ENCODE measurements at regions not wholly inside any gene's neighbourhood (a gene's known extent, or its start where the extent isn't known, plus 50 kb on each side); places are given as distances from the start of the nearest gene placed in this dataset.

GRCh38 chr1:20426923-20427322 is 59.1 kb downstream of the CAMK2N1 start (continued):
- TF ChIP-seq REST (IDR thresholded peaks at IDR 0.05; ENCODE audit: unreplicated experiment) (no peak), ETS1 (IDR thresholded peaks at IDR 0.05) (no peak)

- Mint-ChIP-seq H3K27me3 (ENCODE audit: insufficient read depth, low read depth, poor library complexity) (peaks cover 11% of the 10 kb centered on the region), H3K4me3 (no peak overlapping the region), H3K36me3 (ENCODE audit: low read depth) (no peaks in the 10 kb centered on the region; the same call in 2 of the 3 replicates), H3K27ac (no peak overlapping the region), H3K4me1 (peaks cover 4% of the 10 kb centered on the region; the same call in 2 of the 3 replicates), H3K9me3 (peaks cover 23% of the 10 kb centered on the region)
- H3K9me2 ChIP-seq (ENCODE audit: insufficient read depth), result no peaks in the 10 kb centered on the region
- no peaks in the 10 kb centered on the region for H4K20me1 ChIP-seq (replicated peaks; ENCODE audit: insufficient read depth)
- no peaks in the 10 kb centered on the region for H3F3A ChIP-seq (replicated peaks; ENCODE audit: low read depth)
- no peaks in the 10 kb centered on the region for H3K36me3 ChIP-seq (ENCODE audit: insufficient read depth)
- no peaks in the 10 kb centered on the region for H3K79me2 ChIP-seq (replicated peaks; ENCODE audit: insufficient read depth)
- DNase-seq (ENCODE audit: low spot score) (no peak), ATAC-seq (no peak)
- no peak overlapping the region for H3K4me3 ChIP-seq
- peaks cover 10% of the 10 kb centered on the region for H3K27me3 ChIP-seq (ENCODE audit: insufficient read depth)
- no peaks in the 10 kb centered on the region for H3K4me1 ChIP-seq (ENCODE audit: insufficient read depth)
- TF ChIP-seq EZH2 (IDR thresholded peaks at IDR 0.05; ENCODE audit: low read depth, unreplicated experiment), result no peak
- TF ChIP-seq, protein P1, sequence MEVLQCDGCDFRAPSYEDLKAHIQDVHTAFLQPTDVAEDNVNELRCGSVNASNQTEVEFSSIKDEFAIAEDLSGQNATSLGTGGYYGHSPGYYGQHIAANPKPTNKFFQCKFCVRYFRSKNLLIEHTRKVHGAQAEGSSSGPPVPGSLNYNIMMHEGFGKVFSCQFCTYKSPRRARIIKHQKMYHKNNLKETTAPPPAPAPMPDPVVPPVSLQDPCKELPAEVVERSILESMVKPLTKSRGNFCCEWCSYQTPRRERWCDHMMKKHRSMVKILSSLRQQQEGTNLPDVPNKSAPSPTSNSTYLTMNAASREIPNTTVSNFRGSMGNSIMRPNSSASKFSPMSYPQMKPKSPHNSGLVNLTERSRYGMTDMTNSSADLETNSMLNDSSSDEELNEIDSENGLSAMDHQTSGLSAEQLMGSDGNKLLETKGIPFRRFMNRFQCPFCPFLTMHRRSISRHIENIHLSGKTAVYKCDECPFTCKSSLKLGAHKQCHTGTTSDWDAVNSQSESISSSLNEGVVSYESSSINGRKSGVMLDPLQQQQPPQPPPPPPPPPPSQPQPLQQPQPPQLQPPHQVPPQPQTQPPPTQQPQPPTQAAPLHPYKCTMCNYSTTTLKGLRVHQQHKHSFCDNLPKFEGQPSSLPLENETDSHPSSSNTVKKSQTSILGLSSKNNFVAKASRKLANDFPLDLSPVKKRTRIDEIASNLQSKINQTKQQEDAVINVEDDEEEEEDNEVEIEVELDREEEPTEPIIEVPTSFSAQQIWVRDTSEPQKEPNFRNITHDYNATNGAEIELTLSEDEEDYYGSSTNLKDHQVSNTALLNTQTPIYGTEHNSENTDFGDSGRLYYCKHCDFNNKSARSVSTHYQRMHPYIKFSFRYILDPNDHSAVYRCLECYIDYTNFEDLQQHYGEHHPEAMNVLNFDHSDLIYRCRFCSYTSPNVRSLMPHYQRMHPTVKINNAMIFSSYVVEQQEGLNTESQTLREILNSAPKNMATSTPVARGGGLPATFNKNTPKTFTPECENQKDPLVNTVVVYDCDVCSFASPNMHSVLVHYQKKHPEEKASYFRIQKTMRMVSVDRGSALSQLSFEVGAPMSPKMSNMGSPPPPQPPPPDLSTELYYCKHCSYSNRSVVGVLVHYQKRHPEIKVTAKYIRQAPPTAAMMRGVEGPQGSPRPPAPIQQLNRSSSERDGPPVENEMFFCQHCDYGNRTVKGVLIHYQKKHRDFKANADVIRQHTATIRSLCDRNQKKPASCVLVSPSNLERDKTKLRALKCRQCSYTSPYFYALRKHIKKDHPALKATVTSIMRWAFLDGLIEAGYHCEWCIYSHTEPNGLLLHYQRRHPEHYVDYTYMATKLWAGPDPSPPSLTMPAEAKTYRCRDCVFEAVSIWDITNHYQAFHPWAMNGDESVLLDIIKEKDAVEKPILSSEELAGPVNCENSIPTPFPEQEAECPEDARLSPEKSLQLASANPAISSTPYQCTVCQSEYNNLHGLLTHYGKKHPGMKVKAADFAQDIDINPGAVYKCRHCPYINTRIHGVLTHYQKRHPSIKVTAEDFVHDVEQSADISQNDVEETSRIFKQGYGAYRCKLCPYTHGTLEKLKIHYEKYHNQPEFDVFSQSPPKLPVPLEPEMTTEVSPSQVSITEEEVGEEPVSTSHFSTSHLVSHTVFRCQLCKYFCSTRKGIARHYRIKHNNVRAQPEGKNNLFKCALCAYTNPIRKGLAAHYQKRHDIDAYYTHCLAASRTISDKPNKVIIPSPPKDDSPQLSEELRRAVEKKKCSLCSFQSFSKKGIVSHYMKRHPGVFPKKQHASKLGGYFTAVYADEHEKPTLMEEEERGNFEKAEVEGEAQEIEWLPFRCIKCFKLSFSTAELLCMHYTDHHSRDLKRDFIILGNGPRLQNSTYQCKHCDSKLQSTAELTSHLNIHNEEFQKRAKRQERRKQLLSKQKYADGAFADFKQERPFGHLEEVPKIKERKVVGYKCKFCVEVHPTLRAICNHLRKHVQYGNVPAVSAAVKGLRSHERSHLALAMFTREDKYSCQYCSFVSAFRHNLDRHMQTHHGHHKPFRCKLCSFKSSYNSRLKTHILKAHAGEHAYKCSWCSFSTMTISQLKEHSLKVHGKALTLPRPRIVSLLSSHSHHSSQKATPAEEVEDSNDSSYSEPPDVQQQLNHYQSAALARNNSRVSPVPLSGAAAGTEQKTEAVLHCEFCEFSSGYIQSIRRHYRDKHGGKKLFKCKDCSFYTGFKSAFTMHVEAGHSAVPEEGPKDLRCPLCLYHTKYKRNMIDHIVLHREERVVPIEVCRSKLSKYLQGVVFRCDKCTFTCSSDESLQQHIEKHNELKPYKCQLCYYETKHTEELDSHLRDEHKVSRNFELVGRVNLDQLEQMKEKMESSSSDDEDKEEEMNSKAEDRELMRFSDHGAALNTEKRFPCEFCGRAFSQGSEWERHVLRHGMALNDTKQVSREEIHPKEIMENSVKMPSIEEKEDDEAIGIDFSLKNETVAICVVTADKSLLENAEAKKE (CRISPR knock-in tag; IDR thresholded peaks at IDR 0.05), result no peak
- no peak for TF ChIP-seq CTCF (conservative IDR thresholded peaks at IDR 0.05; ENCODE audit: low read depth in 2 of 2)
- no peak for TF ChIP-seq REST (IDR thresholded peaks at IDR 0.05; ENCODE audit: unreplicated experiment)
- no peak for TF ChIP-seq ZNF331 (CRISPR knock-in tag; IDR thresholded peaks at IDR 0.05; ENCODE audit: low read depth)
- TF ChIP-seq STAT1 (IDR thresholded peaks at IDR 0.05; ENCODE audit: unreplicated experiment), result no peak
- no peak for TF ChIP-seq POLR2AphosphoS5 (IDR thresholded peaks at IDR 0.05; ENCODE audit: low read depth)
- no peak for TF ChIP-seq JUNB (IDR thresholded peaks at IDR 0.05; ENCODE audit: unreplicated experiment)
- no peak overlapping the region for H3K27ac ChIP-seq (ENCODE audit: low read depth)
- H2AFZ ChIP-seq, result no peak overlapping the region
- no peak overlapping the region for H3K4me2 ChIP-seq
These were observed 59.6 kb downstream of the CAMK2N1 start for GRCh38 chr1:20426371-20426770.
